ENCODE measurements at regions not wholly inside any gene's neighbourhood (a gene's known extent, or its start where the extent isn't known, plus 50 kb on each side); places are given as distances from the start of the nearest gene placed in this dataset.

GRCh38 chr6:1091900-1092299, 220.0 kb upstream of the FOXQ1 start:
- no peak for DNase-seq (ENCODE audit: low read depth in 2 of 2)

DNA sequence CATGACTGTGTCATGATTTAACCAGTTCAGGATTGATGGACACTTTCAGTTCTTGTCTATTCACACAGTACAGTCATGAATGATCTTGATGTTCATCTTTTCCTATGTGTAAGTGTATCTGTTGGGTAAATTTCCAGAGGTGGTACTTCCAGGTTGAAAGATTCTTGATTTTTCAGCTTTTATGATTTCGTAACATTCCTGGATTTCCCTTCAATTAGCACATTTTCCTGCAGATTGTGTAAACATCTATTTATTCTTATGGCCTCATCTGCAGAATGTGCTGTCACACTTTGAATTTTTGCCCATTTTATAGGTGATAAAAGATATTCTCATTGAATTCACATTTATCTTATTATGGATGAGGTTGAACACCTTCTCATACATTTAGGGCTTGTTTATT, 222.0 kb upstream of the FOXQ1 start:
- DNase-seq (ENCODE audit: low read depth in 2 of 2) = no peak

DNA sequence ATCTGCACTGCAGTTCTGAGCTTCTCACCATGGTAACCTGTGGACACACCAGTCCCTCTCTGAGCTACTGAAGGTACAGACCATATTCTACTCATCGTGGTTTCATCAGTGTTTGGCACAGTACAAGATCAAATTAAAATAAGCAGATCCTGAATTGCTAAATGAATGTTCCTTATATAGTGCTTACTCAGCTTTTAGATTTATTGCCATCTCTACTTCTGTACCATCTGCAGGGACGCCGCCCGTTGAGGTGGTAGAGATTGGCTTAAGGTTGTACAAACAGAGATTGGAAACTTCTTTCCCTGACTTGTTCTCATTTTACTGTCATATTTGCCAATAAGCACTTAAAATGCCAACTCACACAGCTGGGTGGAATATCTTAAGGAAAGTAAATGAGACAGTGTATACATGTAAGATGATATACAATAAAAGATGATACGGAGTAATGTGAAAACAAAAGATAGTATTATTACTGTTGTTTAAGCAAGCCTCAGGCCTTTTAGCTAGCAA, 223.4 kb upstream of the FOXQ1 start:
- DNase-seq (ENCODE audit: low read depth in 2 of 2) = no peak

DNA sequence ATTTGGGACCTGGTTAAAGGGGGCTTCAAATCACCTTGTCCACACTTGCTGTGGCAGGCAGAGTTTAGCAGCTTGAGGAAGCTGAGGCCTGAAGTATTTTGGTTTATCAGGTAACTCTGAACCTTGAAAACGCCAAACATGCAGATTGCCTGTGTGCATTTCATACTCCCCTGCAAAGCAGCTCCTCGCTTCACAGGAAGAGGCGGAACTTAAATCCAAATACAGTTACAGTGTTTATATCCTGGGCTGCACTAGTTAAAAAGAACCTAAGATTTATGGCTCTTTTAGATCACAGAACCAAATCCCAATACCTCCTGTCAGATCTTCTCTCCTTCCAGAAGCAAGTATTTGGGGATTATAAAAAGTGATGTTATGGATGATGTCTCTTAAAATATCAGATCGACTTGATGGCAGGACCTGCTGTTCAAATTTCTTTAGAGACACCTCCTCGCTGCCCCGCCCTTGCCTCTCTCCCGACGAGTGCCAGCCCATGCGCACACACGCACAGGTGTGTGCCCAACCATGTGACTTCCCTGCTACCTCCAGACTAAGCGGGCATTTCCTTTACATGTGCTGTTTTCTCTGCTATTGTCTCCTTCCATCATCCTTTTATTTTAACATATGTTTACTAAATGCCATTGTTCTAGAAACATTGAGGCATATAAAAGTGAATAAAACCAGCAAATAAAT, 224.6 kb upstream of the FOXQ1 start:
- no peak for DNase-seq (ENCODE audit: low read depth in 2 of 2)

DNA sequence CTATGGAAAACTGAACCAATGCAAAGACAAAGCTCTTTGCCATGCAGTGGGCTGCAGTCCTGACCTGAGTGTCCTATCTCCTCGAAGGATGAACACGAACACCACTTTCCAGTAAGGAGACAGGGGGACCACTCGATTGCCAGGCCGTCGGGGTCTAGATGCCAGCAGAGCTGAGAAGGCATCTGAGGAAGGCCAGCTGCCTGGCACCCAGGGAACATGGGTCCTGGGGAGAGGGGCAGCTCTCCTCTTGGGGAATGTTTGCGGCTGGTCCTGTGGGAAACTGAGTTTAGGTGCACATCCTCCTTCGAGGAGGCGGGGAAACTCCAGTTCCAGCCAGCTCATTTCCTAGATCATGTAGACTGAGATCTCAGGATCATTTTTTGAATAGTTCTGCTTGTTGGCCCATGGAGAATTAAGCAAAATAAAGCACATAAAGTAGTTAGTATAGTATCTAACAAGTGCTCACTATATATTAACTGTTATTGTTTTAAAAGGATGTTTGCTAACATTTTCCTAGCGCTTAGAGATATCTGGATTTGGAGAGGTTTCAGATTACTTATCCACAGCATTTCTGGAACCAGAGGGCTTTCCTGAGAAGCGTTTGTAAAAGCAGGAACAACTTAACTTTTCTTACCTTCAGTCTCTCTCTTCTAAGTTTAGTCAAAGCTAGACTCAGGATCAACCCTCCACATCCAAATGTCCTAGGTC, 225.3 kb upstream of the FOXQ1 start:
- DNase-seq (ENCODE audit: low read depth in 2 of 2) = no peak

GRCh38 chr6:1082285-1082935, 229.5 kb upstream of the FOXQ1 start:
- DNase-seq (ENCODE audit: low read depth in 2 of 2) = no peak

- no peak for DNase-seq (ENCODE audit: low read depth in 2 of 2)
Measured at GRCh38 chr6:1081551-1082284, 230.2 kb upstream of the FOXQ1 start.

GRCh38 chr6:1080453-1081337, 231.2 kb upstream of the FOXQ1 start:
- DNase-seq (ENCODE audit: low read depth in 2 of 2) = no peak

DNA sequence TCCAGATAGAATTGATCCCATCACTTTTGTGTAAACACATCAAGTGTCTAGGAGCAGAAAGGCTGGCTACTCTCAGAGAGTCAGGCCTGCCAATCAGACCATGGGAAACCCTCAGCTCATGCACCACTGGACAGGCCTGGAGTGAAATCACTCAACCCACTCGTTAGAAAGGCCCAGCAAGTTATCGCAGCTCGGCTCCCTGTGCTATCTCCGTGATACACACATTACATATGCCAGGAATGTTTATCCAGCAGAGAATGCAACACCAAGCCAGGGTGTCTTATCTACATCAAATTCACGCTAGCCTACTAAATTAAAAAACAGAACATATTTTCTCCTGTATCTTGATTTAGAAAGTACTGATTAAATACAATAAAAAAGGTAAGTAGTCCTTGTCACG, 232.4 kb upstream of the FOXQ1 start:
- DNase-seq (ENCODE audit: low read depth in 2 of 2) = no peak

- DNase-seq (ENCODE audit: low read depth in 2 of 2) = no peak
Measured at GRCh38 chr6:1077478-1078416, 234.2 kb upstream of the FOXQ1 start.

DNA sequence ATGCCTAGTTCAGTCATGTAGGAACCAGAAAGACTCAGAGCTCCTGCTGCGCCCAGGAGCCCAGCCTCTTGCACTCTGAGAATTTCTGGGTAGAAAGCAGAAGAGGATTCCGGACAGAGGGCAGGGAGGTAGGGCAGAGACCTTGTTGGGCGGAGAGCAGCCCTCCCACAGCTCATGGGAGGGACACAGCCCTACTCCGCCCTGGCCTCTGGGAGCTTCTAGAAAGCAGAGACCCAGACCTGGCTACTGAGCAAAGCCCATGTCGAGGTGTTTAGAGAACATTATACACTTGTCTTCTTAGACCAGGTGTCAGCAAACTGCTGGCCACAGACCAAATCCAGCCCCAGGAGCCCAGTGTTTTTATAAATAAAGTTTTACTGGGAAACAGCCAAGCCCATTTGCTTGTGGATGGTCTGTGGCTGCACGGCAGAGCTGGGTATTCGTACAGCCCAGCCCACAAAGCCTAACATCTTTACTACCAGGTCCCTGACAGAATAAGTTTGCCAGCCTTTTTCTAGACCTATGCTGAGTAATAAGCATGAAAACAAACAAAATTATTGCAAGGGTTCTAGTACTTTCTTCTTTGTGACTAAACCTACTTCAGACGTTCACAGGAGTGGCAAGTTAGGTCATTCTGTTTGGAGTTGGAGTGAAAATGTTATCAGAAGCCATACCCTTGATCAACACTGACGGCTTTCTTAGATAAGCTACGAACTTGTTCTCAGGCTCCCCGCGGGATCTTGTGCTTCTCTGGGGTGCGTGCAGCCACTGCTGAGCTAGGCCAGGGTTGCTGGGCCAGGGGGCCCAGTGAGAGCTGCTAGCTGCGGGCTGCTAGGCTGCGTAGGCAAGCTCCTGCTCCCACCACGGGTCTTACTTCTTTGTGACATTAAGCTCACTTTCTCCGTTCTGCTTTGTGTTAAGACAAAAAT, 235.1 kb upstream of the FOXQ1 start:
- no peak for DNase-seq (ENCODE audit: low read depth in 2 of 2)

DNA sequence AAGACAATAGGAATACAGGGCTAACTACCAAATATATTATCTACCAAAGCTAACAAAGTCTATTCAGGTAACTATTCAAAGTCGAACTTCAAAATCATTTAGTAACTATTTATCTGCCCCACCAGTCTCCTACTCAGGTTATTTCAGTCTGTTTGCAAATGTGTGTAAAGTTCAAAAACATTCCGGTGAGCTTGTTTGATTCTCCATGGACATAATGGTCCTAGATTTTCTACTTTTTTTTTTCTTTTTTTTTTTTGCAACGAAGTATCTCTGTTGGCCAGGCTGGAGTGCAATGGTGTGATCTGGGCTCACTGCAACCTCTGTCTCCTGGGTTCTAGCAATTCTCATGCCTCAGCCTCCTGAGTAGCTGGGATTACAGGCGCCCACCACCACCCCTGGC, 236.0 kb upstream of the FOXQ1 start:
- no peak for DNase-seq (ENCODE audit: low read depth in 2 of 2)

- DNase-seq (ENCODE audit: low read depth in 2 of 2) = no peak
Measured at GRCh38 chr6:1075444-1075843, 236.5 kb upstream of the FOXQ1 start.

DNA sequence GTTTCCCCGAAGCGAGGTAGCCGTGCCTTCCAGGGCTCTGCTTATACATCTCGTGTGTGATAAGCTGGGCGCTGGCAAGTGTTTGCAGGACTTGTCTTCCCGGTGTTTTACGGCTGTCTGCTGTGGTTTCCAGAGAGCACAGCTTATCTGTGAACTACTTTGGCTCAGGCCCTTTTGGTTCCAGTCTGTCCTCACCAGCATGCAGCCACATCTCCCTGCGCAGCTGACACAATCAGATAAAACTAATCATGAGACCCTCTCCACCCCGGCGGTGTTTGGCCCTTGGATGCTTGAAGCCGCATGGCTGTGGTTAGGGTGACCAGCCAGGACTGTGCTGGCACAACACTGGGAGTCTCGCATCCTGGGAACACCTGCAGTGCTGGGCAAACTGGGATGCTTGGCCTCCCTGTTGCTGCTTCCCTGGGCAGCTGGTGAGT, 241.8 kb upstream of the FOXQ1 start:
- no peak for DNase-seq (ENCODE audit: low read depth in 2 of 2)

DNA sequence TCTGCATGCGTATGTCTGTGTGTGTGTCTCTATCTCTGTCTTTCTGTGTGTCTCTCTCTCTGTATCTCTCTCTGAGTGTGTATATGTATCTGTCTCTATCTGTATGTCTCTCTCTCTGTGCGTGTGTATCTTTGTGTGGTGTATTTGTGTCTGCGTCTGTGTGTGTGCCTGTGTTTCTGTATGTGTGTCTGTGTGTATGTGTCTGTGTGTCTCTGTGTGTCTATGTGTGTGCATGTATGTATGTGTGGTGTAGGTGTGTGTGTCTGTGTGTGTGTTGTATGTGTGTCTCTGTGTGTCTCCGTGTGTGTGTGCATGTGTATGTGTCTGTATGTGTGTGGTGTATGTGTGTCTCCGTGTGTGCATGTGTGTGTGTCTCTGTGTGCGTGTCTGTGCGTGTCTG, 243.0 kb upstream of the FOXQ1 start:
- no peak for DNase-seq (ENCODE audit: low read depth in 2 of 2)

DNA sequence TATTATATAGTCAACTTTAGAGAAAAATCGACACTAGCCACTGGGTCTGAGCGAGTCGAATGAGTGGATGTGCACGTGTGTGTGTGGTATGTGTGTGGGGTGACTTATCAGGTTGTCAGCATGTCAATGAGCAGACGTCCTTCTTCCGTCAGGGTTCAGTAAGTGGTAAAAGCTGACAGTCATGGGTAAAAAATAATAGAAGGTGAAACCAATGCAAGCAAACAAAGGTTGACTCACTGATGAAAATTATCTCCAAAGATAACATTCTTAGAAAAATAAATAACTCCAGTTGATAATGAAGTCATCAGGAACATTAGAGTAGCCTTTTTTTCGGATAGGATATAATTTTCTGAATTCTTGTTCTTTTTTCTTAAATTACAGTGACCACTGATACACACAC, 243.8 kb upstream of the FOXQ1 start:
- DNase-seq (ENCODE audit: low read depth in 2 of 2) = no peak

DNA sequence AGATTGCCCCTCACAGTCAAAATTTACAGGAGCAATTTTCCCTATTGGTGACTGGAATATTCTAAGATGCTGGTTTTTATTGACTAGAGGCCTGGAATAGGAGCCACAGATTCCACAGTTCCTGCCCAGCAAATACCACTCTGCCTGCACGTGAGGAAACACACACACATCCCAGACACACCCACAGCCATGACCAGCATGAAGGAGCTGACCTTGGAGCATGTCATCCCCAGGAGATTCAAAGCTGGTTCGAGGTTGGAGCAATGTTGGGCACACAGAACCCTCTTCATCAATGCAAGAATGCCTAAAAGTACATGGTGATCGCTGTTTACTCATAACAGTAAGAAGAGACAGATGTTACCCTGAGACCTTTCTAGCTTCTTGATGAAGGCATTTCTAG, 244.6 kb upstream of the FOXQ1 start:
- DNase-seq (ENCODE audit: low read depth in 2 of 2) = no peak

GRCh38 chr6:1066449-1067090, 245.3 kb upstream of the FOXQ1 start:
- no peak for DNase-seq (ENCODE audit: low read depth in 2 of 2)

Data from stimulated activated CD4-positive, alpha-beta T cell treated with anti-CD3 and anti-CD28 coated beads, Interleukin-15, amount 100 ng/mL, for 48 hours (primary cell).